BLaER1 treated with 17β-estradiol and CSF1 and Interleukin-3, amounts not matched to agents 10 nM and 100 nM (cell line): ENCODE measurements at regions not wholly inside any gene's neighbourhood (a gene's known extent, or its start where the extent isn't known, plus 50 kb on each side); places are given as distances from the start of the nearest gene placed in this dataset.

Experiments used
- H3K27ac ChIP-seq, 11 experiments: shearing (Covaris generic); formaldehyde crosslinking; 2 replicates each; pipeline ENCODE4 v1.8.1; 2022
- H3K27me3 ChIP-seq, 11 experiments: shearing (Covaris generic); formaldehyde crosslinking; 2 replicates each; pipeline ENCODE4 v1.8.1; 2022
- H3K36me3 ChIP-seq, 11 experiments: shearing (Covaris generic); formaldehyde crosslinking; 2 replicates each; pipeline ENCODE4 v1.8.1; 2022
- H3K4me1 ChIP-seq, 10 experiments: shearing (Covaris generic); formaldehyde crosslinking; 2 replicates each; pipeline ENCODE4 v1.8.1; 2022
- H3K4me2 ChIP-seq, 11 experiments: shearing (Covaris generic); formaldehyde crosslinking; 2 replicates each; pipeline ENCODE4 v1.8.1; 2022
- H3K4me3 ChIP-seq, 10 experiments: shearing (Covaris generic); formaldehyde crosslinking; 2 replicates each; pipeline ENCODE4 v1.8.1; 2022
- H3K9ac ChIP-seq, 11 experiments: shearing (Covaris generic); formaldehyde crosslinking; 2 replicates each; pipeline ENCODE4 v1.8.1; 2022
- H3K9me3 ChIP-seq, 11 experiments: shearing (Covaris generic); formaldehyde crosslinking; replicated peaks in 1 of 11; 2 replicates each; pipeline ENCODE4 v1.8.1; 2022
- H4K20me1 ChIP-seq, 11 experiments: shearing (Covaris generic); formaldehyde crosslinking; 2 replicates each; pipeline ENCODE4 v1.8.1; 2022
- Cebpa-rat ChIP-seq, 11 experiments: shearing (Covaris generic); IDR thresholded peaks; 2 replicates each; pipeline ENCODE4 v1.8.1; 2022

DNA sequence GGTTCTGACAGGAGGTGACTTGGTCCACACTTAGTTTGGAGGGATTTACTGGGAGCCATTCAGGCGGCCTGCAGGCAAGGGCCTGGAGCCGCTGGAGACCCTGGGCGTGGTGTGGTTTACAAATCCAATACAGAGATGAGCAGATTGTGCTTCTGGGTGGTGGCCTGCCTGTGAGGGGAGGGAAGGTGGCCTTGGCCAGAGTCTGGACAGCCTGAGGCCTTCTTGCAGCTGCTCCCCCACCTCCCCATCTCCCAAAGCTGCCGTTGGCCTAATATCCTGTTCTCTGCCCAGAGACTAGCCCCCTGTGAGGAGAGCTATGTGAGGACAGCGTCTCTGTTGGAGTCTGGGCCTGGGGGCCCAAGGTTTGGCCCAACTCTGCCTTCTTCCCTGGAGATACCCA is 163.9 kb upstream of the MAMLD1 start:
- H3K36me3 ChIP-seq, result no peaks in the 10 kb centered on the region
- peak overlapping the region; percentile 61 to 82 (median 75); a peak in 21 of 22 replicates for H3K4me2 ChIP-seq
- peak overlapping the region in 5 of 11 experiments; percentile 15 to 81 (median 74); a peak in 8 of 22 replicates for H3K27ac ChIP-seq
- H3K9ac ChIP-seq, result peak overlapping the region in 2 of 11 experiments; percentile 32 to 47; a peak in 2 of 22 replicates
- no peak for TF ChIP-seq Cebpa-rat (IDR thresholded peaks at IDR 0.05)
- peaks cover 35 to 59% (median 46%) of the 10 kb centered on the region in 10 experiments for H3K4me1 ChIP-seq
- H3K27me3 ChIP-seq, result no peaks in the 10 kb centered on the region
- H3K4me3 ChIP-seq, result no peak overlapping the region
- H4K20me1 ChIP-seq, result no peaks in the 10 kb centered on the region
- H3K9me3 ChIP-seq, result no peaks in the 10 kb centered on the region

DNA sequence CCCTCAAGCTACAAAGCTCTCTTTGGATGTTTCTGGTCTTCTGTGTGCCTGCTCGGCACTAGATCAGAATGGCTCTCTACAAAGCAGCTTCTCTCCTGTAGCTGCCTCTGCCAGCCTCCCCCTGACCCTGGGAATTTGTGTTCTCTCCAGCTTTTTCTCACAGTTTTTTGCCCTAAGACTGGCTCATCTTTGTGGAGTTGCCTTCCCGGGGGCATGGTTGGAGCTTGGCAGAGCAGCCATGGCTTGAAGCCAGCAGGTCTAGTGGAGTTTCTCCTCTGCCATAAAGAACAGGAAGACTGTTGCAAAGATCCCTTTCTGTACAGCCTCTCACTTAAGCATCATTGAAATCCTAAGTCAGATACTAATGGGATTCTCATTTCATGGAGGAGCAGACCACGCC is 163.3 kb upstream of the MAMLD1 start:
- Histone ChIP-seq H3K9me3 (no peaks in the 10 kb centered on the region), H3K4me1 (peaks cover 35 to 59% (median 46%) of the 10 kb centered on the region in 10 experiments), H3K4me2 (peak overlapping the region; percentile 61 to 82 (median 75)), H4K20me1 (no peaks in the 10 kb centered on the region), H3K36me3 (no peaks in the 10 kb centered on the region), H3K9ac (peak overlapping the region in 4 of 11 experiments; percentile 8 to 56 (median 44); a peak in 4 of 22 replicates), H3K4me3 (no peak overlapping the region), H3K27ac (peak overlapping the region in 8 of 11 experiments; percentile 15 to 81 (median 57); a peak in 14 of 22 replicates), H3K27me3 (no peaks in the 10 kb centered on the region)
- TF ChIP-seq Cebpa-rat (IDR thresholded peaks at IDR 0.05), result no peak

DNA sequence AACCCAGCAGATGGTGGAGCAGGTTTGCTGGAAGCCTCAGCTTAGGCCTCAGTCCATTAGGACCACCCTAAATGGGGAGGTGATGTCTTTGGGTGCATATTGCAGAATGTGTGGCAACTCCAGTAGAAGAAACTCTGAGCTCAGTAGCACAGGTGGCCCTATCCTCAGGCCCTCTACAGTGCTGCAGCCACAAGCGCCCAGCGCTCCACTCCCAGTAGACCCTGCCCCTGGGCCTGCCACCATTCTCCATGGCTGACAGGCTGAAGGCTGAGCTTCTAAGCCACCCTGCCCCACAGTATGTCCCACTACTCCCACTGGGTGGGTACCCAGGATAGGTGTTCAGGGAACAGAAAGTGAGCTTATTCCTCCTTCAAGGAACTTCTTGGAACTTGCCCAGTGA is 162.8 kb upstream of the MAMLD1 start:
- no peaks in the 10 kb centered on the region for H3K9me3 ChIP-seq
- peak overlapping the region in 10 of 11 experiments; percentile 6 to 81 (median 46); a peak in 18 of 22 replicates for H3K27ac ChIP-seq
- no peak for TF ChIP-seq Cebpa-rat (IDR thresholded peaks at IDR 0.05)
- peak overlapping the region; percentile 61 to 82 (median 75) for H3K4me2 ChIP-seq
- peak overlapping the region in 4 of 11 experiments; percentile 32 to 56 (median 44); a peak in 7 of 22 replicates for H3K9ac ChIP-seq
- no peak overlapping the region for H3K4me3 ChIP-seq
- no peaks in the 10 kb centered on the region for H4K20me1 ChIP-seq
- H3K4me1 ChIP-seq, result peaks cover 35 to 59% (median 46%) of the 10 kb centered on the region in 10 experiments
- no peaks in the 10 kb centered on the region for H3K36me3 ChIP-seq
- no peaks in the 10 kb centered on the region for H3K27me3 ChIP-seq

DNA sequence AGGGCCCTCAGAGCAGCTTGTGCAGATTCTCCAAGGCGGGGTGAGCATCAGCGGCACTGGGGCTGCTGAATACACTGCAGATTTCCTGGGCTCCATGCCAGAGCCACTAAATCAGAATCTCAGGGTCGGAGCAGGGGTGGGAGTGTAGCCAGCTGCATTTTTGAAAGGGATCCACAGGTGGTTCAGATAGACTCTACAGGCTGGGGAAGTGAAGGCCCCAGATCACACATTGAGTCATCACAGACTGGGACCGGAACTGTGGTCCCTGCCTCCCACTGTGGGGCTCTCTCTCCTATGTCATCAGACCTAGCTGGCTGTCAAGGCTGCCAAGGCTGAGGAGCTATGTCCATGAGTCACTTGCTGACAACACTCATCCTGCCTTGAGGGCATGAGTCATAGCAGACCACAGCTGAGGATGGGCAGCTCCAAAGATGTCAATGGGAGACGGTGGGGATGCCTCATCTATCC is 162.3 kb upstream of the MAMLD1 start:
- peak in 6 of 11 experiments; percentile 27 to 90 (median 50); a peak in 7 of 22 replicates for TF ChIP-seq Cebpa-rat (IDR thresholded peaks at IDR 0.05)
- Histone ChIP-seq H3K9me3 (no peaks in the 10 kb centered on the region), H3K4me2 (peak overlapping the region; percentile 61 to 82 (median 75)), H3K27me3 (no peaks in the 10 kb centered on the region), H3K36me3 (no peaks in the 10 kb centered on the region), H4K20me1 (no peaks in the 10 kb centered on the region), H3K27ac (peak overlapping the region in 10 of 11 experiments; percentile 6 to 83 (median 70); a peak in 18 of 22 replicates), H3K4me1 (peaks cover 35 to 59% (median 46%) of the 10 kb centered on the region in 10 experiments), H3K9ac (peak overlapping the region in 4 of 11 experiments; percentile 32 to 56 (median 46); a peak in 7 of 22 replicates), H3K4me3 (no peak overlapping the region)

DNA sequence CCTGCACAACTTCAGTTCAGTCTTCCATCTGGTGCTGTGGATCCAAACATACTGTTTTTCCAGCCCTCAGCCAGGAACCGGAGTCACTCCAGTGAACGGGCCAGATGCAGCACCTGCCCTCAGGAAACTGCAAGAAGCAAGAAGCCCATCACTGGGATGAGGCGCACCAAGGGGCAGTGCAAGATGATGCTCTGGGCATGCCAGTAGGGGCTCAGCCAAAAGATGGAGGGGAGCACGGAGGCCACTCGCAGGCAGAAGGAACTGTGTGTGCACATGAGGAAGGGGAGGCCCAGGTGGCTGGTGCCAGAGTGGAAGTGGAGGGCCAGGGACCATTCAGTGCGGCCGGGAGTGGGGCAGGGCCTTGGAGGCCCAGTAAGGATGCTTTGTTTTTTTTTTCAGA is 161.7 kb upstream of the MAMLD1 start:
- Histone ChIP-seq H3K27ac (peak overlapping the region in 9 of 11 experiments; percentile 24 to 83 (median 70); a peak in 16 of 22 replicates), H3K4me1 (peaks cover 35 to 59% (median 46%) of the 10 kb centered on the region in 10 experiments), H3K4me3 (no peak overlapping the region), H3K27me3 (no peaks in the 10 kb centered on the region), H3K9me3 (no peaks in the 10 kb centered on the region; a peak in 1 of 22 replicates), H3K4me2 (peak overlapping the region; percentile 56 to 82 (median 75)), H3K9ac (peak overlapping the region in 4 of 11 experiments; percentile 11 to 53 (median 24); a peak in 4 of 22 replicates), H4K20me1 (no peaks in the 10 kb centered on the region), H3K36me3 (no peaks in the 10 kb centered on the region)
- no peak for TF ChIP-seq Cebpa-rat (IDR thresholded peaks at IDR 0.05)

DNA sequence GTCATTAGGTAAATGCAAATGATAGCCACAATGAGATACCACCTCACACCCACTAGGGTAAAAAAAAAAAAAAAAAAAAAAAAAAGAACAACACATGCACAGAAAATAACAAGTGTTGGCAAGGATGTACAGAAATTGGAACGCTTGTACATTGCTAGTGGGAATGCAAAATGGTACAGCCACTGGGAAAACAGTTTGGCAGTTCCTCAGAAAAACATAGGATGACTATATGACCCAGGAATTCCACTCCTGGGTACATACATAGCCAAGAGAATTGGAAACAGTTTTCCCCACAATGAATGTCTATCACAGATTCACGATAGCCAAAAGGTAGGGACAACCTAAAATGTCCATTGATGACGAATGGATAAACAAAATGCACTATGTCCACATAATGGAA is 161.3 kb upstream of the MAMLD1 start:
- no peak for TF ChIP-seq Cebpa-rat (IDR thresholded peaks at IDR 0.05)
- H3K27ac ChIP-seq, result peak overlapping the region in 6 of 11 experiments; percentile 65 to 83 (median 76); a peak in 10 of 22 replicates
- H3K4me2 ChIP-seq, result peak overlapping the region in 9 of 11 experiments; percentile 61 to 82 (median 75); a peak in 13 of 22 replicates
- no peaks in the 10 kb centered on the region for H4K20me1 ChIP-seq
- H3K4me3 ChIP-seq, result no peak overlapping the region
- H3K9me3 ChIP-seq, result no peaks in the 10 kb centered on the region; a peak in 1 of 22 replicates
- no peaks in the 10 kb centered on the region for H3K27me3 ChIP-seq
- H3K4me1 ChIP-seq, result peaks cover 35 to 59% (median 47%) of the 10 kb centered on the region in 10 experiments
- no peaks in the 10 kb centered on the region for H3K36me3 ChIP-seq
- H3K9ac ChIP-seq, result no peak overlapping the region; a peak in 1 of 22 replicates

DNA sequence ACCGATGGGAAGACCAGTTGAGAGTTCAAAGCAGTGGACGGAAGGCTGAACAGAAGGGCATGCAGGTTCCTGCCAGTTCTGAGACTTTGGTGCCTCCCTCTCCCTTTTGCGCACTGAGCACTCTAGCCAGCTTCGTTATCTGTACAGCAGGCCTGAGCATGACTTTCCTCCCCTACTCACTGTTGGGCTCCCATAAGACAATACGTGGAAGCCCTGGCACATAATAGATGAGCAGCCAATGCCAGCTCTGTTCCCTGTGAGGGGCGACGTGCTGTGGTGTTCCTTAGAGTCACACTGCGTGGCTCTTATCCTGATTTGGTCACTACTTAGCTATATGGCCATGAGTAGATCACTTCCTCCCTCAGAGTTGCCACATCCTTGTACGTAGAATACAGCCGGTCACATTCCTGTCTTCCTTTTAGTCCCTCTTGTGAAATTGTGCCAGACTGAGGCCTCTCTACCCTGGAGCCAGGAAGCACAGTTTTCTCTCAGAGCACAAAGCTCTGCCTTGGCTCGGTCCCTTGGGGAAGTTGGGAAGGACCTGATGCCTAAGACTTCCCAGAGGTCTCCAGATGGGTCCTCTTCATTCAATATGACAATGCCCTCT is 160.4 kb upstream of the MAMLD1 start:
- Histone ChIP-seq H3K27me3 (no peaks in the 10 kb centered on the region), H3K4me2 (peak overlapping the region in 9 of 11 experiments; percentile 19 to 78 (median 43); a peak in 19 of 22 replicates), H4K20me1 (no peaks in the 10 kb centered on the region), H3K36me3 (no peaks in the 10 kb centered on the region), H3K9ac (peak overlapping the region in 2 of 11 experiments; percentile 20 to 55; a peak in 2 of 22 replicates), H3K4me1 (peaks cover 35 to 59% (median 47%) of the 10 kb centered on the region in 10 experiments), H3K4me3 (no peak overlapping the region), H3K27ac (peak overlapping the region in 9 of 11 experiments; percentile 17 to 83 (median 70); a peak in 15 of 22 replicates), H3K9me3 (peaks cover 0 to 9% (median 5%) of the 10 kb centered on the region in 11 experiments; a peak in 8 of 22 replicates)
- TF ChIP-seq Cebpa-rat (IDR thresholded peaks at IDR 0.05), result peak in 4 of 11 experiments; percentile 16 to 66 (median 38); a peak in 3 of 22 replicates

DNA sequence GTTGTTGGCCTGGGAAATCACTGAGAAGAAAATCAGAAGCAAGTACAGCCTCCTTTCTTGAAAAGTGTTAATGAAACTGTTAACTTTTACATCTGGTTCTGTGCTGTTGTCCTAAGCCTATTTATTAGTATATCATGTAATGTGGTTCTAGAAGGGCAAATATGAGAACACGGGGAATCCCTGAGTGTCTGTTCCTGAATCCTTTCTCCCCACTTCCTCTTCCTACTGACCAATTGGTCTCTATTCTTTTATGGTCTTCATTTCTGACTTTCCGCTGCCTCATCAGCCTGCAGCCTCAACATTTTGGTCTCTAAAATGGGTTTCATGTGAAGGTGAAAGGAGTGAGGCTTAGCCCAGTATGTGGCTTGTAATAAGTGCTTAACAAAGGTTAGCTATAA is 159.9 kb upstream of the MAMLD1 start:
- H3K9me3 ChIP-seq, result peaks cover 0 to 14% (median 10%) of the 10 kb centered on the region in 11 experiments; a peak in 11 of 22 replicates
- no peak for TF ChIP-seq Cebpa-rat (IDR thresholded peaks at IDR 0.05)
- no peaks in the 10 kb centered on the region for H3K36me3 ChIP-seq
- H3K4me1 ChIP-seq, result peaks cover 34 to 59% (median 47%) of the 10 kb centered on the region in 10 experiments
- peak overlapping the region in 2 of 11 experiments; percentile 20 to 55; a peak in 2 of 22 replicates for H3K9ac ChIP-seq
- no peaks in the 10 kb centered on the region for H3K27me3 ChIP-seq
- H4K20me1 ChIP-seq, result no peaks in the 10 kb centered on the region
- H3K4me2 ChIP-seq, result peak overlapping the region in 9 of 11 experiments; percentile 19 to 78 (median 43); a peak in 18 of 22 replicates
- H3K4me3 ChIP-seq, result no peak overlapping the region
- peak overlapping the region in 9 of 11 experiments; percentile 15 to 83 (median 70); a peak in 14 of 22 replicates for H3K27ac ChIP-seq

DNA sequence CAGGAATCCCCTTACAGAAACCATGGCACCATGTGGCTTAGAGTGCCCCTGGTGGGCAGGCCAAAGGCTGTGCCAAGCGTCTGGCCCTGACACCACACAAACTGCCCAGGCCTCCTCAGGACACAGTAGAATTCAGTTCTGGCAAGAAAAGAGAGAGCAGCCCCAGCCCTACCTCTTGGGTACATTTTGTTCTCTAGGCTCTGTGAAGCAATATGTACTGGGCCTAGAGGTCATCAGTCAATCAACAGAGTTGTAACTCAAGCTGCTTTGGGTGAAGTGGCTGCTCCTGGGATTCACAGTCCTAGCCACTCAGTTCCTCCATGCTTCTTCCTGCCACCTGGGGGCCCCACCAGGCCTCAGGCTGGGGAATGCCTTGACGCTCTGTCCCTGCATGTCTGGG is 158.1 kb upstream of the MAMLD1 start:
- Histone ChIP-seq H3K4me3 (no peak overlapping the region), H3K27me3 (no peaks in the 10 kb centered on the region), H3K36me3 (no peaks in the 10 kb centered on the region), H3K4me2 (no peak overlapping the region), H3K9ac (no peak overlapping the region), H3K4me1 (peaks cover 16 to 42% (median 30%) of the 10 kb centered on the region in 10 experiments), H3K27ac (no peak overlapping the region), H4K20me1 (no peaks in the 10 kb centered on the region), H3K9me3 (peaks cover 0 to 24% (median 15%) of the 10 kb centered on the region in 11 experiments; a peak in 14 of 22 replicates)
- no peak for TF ChIP-seq Cebpa-rat (IDR thresholded peaks at IDR 0.05)
